HG02759 (cell line): ENCODE measurements at regions not wholly inside any gene's neighbourhood (a gene's known extent, or its start where the extent isn't known, plus 50 kb on each side); places are given as distances from the start of the nearest gene placed in this dataset.

Source experiments
- ATAC-seq: cut with Tn5 transposase; IDR thresholded peaks from one replicate; pipeline ENCODE4 v1.9.1; 2021; ENCODE audit warnings: mild to moderate bottlenecking, moderate library complexity; ENCODE audit not compliant: unreplicated experiment

GRCh38 chr2:216745453-216745852, 50.1 kb upstream of the IGFBP5 start:
- ATAC-seq: no peak
